Neural crest cell (in vitro differentiated cells): ENCODE measurements at regions not wholly inside any gene's neighbourhood (a gene's known extent, or its start where the extent isn't known, plus 50 kb on each side); places are given as distances from the start of the nearest gene placed in this dataset.

ENCODE experiments used
- DNase-seq: peaks from one replicate; pipeline ENCODE4 v3.0.0; 2021; ENCODE audit warnings: low read depth, mixed read lengths, low spot score
- H3K27ac Mint-ChIP-seq: one replicate; pipeline ENCODE4 v1.8.0; 2021; ENCODE audit warnings: mild to moderate bottlenecking, mixed read lengths; ENCODE audit not compliant: unreplicated experiment
- H3K27me3 Mint-ChIP-seq: 2 replicates; pipeline ENCODE4 v1.8.0; 2021; ENCODE audit warnings: low read depth, mild to moderate bottlenecking, mixed read lengths
- H3K36me3 Mint-ChIP-seq: 2 replicates; pipeline ENCODE4 v1.8.0; 2021; ENCODE audit warnings: low read depth, mild to moderate bottlenecking, mixed read lengths
- H3K4me1 Mint-ChIP-seq: 2 replicates; pipeline ENCODE4 v1.8.0; 2021; ENCODE audit warnings: mixed read lengths
- H3K4me3 Mint-ChIP-seq: one replicate; pipeline ENCODE4 v1.8.0; 2021; ENCODE audit warnings: mild to moderate bottlenecking, mixed read lengths
- H3K9me3 Mint-ChIP-seq: 2 replicates; pipeline ENCODE4 v1.8.0; 2021; ENCODE audit warnings: mixed read lengths
- CTCF ChIP-seq: fragments of 200-600 bp; sonication (generic); conservative IDR thresholded peaks from 2 replicates; pipeline ENCODE4 v1.5.0; 2021; ENCODE audit warnings: antibody characterized with exemption, mild to moderate bottlenecking

GRCh38 chr10:52678611-52679010 lies 94.0 kb downstream of the MBL2 start:
- Mint-ChIP-seq H3K9me3 (peaks cover 3% of the 10 kb centered on the region), H3K4me1 (no peaks in the 10 kb centered on the region), H3K36me3 (no peaks in the 10 kb centered on the region), H3K27me3 (no peaks in the 10 kb centered on the region), H3K4me3 (no peak overlapping the region), H3K27ac (no peak overlapping the region)
- no peak for DNase-seq
- no peak for TF ChIP-seq CTCF

- no peaks in the 10 kb centered on the region for H3K27me3 Mint-ChIP-seq
- DNase-seq = no peak
- no peak overlapping the region for H3K27ac Mint-ChIP-seq
- no peaks in the 10 kb centered on the region for H3K36me3 Mint-ChIP-seq
- H3K9me3 Mint-ChIP-seq = peaks cover 3% of the 10 kb centered on the region
- no peak for TF ChIP-seq CTCF
- H3K4me3 Mint-ChIP-seq = no peak overlapping the region
- no peaks in the 10 kb centered on the region for H3K4me1 Mint-ChIP-seq
These were observed 93.5 kb downstream of the MBL2 start for GRCh38 chr10:52679117-52679516.

GRCh38 chr10:52682766-52683165 lies 89.8 kb downstream of the MBL2 start:
- Mint-ChIP-seq H3K9me3 (peaks cover 2% of the 10 kb centered on the region), H3K36me3 (no peaks in the 10 kb centered on the region), H3K4me1 (no peaks in the 10 kb centered on the region), H3K27ac (no peak overlapping the region), H3K27me3 (no peaks in the 10 kb centered on the region), H3K4me3 (no peak overlapping the region)
- no peak for DNase-seq
- no peak for TF ChIP-seq CTCF

DNA sequence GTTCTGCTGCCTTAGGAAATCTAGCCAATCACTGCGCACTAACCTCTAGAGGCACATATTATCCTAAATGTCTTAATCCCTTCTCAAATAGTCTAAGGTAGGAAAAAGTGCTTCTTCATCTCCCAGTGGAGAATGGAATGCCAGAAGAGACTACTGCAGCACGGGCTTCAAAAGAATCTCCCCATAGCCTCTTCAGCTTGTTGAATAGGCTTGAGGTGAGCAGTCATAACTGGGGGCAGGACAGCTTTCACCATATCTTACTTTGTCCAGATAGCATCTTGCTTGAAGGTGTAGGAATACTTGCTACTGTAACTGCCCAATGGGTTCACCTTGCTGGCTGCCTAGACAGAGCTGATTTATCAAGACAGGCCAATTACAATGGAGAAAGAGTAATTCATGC lies 88.8 kb downstream of the MBL2 start:
- peaks cover 2% of the 10 kb centered on the region for H3K9me3 Mint-ChIP-seq
- H3K4me1 Mint-ChIP-seq = no peaks in the 10 kb centered on the region
- H3K36me3 Mint-ChIP-seq = no peaks in the 10 kb centered on the region
- no peak overlapping the region for H3K27ac Mint-ChIP-seq
- H3K27me3 Mint-ChIP-seq = no peaks in the 10 kb centered on the region
- no peak for DNase-seq
- TF ChIP-seq CTCF = no peak
- H3K4me3 Mint-ChIP-seq = no peak overlapping the region

- Mint-ChIP-seq H3K9me3 (peaks cover 6% of the 10 kb centered on the region), H3K27me3 (no peaks in the 10 kb centered on the region), H3K4me1 (no peaks in the 10 kb centered on the region), H3K27ac (no peak overlapping the region), H3K36me3 (no peaks in the 10 kb centered on the region), H3K4me3 (no peak overlapping the region)
- TF ChIP-seq CTCF = no peak
- no peak for DNase-seq
These were observed 83.7 kb downstream of the MBL2 start for GRCh38 chr10:52688899-52689298.

DNA sequence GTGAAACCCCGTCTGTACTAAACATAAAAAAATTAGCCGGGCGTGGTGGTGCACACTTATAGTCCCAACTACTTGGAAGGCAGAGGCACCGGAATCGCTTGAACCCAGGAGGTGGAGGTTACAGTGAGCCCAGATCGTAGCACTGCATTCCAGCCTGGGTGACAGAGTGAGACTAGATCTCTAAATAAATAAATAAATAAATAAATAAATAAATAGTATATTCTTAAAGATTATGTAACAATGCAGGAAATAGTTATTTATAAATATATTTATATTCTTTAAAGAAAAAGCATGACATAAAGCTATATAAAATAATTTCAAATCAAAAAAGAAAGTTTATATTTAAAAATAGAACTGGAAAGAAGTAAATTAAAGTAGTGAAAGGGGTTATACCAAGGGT lies 76.4 kb downstream of the MBL2 start:
- H3K27me3 Mint-ChIP-seq = peaks cover 2% of the 10 kb centered on the region
- peaks cover 4% of the 10 kb centered on the region for H3K9me3 Mint-ChIP-seq
- no peak overlapping the region for H3K4me3 Mint-ChIP-seq
- no peak for DNase-seq
- no peaks in the 10 kb centered on the region for H3K36me3 Mint-ChIP-seq
- TF ChIP-seq CTCF = no peak
- H3K4me1 Mint-ChIP-seq = no peaks in the 10 kb centered on the region
- H3K27ac Mint-ChIP-seq = no peak overlapping the region
